ENCODE measurements at regions not wholly inside any gene's neighbourhood (a gene's known extent, or its start where the extent isn't known, plus 50 kb on each side); places are given as distances from the start of the nearest gene placed in this dataset.

DNA sequence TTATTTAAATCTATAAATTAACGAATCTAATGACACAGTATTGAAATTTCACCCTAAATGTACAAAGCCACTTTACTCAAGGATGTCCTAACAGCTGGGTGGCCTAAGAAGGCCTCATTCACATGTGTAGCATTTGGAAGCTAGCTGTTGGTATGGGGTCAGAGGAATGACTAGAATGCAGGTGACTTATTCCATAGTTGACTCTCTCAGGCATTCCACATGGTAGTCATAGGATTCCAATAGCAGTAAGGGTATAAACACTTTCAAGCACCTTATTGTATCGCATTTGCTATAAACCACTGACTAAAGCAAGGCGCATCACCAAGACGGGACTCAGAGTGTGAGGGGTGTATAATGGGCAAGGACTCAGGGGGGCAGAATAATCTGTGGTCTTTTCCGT, 294.8 kb upstream of the EPHA3 start:
- TF ChIP-seq, protein P1, sequence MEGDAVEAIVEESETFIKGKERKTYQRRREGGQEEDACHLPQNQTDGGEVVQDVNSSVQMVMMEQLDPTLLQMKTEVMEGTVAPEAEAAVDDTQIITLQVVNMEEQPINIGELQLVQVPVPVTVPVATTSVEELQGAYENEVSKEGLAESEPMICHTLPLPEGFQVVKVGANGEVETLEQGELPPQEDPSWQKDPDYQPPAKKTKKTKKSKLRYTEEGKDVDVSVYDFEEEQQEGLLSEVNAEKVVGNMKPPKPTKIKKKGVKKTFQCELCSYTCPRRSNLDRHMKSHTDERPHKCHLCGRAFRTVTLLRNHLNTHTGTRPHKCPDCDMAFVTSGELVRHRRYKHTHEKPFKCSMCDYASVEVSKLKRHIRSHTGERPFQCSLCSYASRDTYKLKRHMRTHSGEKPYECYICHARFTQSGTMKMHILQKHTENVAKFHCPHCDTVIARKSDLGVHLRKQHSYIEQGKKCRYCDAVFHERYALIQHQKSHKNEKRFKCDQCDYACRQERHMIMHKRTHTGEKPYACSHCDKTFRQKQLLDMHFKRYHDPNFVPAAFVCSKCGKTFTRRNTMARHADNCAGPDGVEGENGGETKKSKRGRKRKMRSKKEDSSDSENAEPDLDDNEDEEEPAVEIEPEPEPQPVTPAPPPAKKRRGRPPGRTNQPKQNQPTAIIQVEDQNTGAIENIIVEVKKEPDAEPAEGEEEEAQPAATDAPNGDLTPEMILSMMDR (IDR thresholded peaks at IDR 0.05): no peak
- TF ChIP-seq POLR2A (IDR thresholded peaks at IDR 0.05): no peak
- no peak for TF ChIP-seq EP300 (IDR thresholded peaks at IDR 0.05; ENCODE audit: low read depth)

Data from transverse colon (tissue), 3 donors.